GM19463 (cell line): ENCODE measurements at regions not wholly inside any gene's neighbourhood (a gene's known extent, or its start where the extent isn't known, plus 50 kb on each side); places are given as distances from the start of the nearest gene placed in this dataset.

Source experiments
- ATAC-seq: cut with Tn5 transposase; IDR thresholded peaks from one replicate; pipeline ENCODE4 v1.9.1; 2021; ENCODE audit warnings: mild to moderate bottlenecking, moderate library complexity; ENCODE audit not compliant: unreplicated experiment

DNA sequence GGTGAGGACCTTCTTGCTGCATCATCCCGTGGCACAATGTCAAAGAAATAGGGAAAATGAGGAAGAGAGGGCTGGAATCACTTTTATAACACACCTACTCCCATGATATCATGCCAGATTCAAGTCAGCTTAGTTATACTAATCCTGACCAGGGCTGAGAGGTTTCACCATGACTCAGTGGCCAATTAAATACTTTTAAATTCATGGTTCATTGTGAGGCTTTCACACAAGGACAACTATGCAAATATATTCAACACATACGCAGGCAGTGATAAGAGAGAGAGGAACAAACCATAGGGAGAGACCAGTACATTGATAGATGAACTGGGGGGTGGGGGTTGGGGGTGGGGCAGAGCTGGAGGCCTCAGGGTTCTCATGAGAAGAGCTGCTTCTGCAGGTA lies 313.1 kb downstream of the LRFN2 start:
- ATAC-seq: no peak

DNA sequence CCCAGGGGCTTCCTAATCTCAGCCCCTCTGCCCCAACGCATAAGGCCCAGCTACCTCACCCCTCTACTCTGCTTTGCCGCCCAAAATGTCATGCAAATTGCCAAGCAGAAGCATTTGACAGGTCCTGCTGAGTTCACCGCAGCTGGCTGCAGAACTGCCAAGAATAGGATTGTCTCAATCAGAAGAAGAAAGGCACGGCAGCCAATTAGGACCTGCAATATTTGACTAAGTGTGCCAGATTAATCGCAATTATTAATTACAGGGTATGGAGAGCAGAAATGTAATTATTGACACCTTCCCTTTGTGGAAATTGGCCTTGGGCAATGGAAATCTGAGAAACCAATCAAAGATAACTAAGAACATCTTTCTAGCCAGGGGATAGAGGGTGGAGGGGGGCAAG lies 318.6 kb downstream of the LRFN2 start:
- ATAC-seq: no peak

DNA sequence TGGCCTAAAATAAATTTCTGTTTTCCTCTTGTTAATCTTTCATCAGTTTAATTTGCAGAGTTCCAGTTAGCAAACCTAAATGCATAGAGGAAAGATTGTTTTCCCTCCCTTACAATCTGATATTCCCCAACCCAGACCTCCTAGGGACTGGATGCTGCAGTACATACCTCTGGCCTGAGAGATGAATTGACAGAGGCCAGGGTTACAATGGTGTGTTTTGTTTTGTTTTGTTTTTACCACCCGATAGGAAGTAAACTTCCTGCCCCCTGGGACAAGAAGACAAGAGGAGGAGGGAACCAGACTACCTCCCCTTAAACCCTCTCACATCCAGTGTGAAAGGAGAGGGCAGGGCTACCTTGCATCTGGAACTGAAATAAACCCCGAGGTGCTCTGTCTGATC lies 319.0 kb downstream of the LRFN2 start:
- no peak for ATAC-seq

DNA sequence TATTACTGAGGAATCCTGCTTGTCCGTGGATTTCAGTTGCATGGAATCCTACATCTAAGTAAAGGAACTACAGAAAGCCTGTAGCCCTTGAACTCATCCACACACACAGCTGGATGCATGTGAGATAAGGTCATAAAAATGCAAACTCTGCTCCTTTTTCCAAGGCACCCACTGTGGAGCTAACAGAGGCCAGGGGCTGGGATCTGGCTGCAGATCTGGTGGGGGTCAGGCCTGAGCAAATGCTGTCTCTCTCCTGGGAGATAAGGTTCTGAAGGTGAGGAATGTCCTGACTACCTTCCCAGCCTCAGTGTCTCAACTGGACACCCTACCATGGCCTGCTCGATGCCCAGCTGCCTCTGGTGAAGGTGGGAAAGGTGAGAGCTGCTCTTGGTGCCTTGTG lies 321.5 kb downstream of the LRFN2 start:
- ATAC-seq: no peak

DNA sequence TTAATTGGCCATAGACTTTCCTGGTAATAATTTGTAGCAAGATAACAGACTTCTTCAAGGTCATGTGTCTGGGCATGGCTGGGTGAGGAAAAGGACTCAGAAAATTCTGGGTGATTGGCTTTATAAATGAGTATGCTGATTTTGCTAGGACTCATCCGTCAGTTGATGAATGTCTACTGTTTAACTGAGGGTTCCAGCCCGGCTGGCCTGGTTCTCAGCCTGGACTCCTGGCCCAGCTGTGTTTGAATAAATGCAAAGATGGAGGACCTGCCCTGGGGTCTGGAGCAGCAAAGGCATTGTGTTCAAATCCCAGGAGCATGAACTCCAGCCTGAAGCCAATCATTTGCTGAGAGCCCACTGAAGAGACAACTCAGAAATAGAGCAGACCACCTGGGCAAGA lies 323.2 kb downstream of the LRFN2 start:
- ATAC-seq: no peak

DNA sequence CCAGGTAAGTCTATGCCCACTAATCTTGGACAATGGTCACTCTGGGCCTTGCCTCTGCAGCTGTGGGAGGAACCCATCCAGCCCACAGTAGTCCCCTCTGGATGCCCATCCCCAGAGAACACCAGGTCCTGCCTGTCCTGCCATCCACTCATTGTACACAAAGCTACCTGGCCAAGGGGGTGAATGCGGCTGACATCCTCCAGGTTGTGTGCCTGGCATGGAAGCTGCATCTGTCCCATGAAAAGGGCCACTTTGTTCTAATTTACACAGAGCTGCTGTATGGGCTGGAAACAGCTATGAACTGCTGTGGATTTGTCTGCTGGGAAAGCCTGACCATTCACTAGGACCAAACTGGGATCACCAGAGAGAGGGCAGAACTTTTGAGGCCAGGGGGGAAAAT lies 324.8 kb downstream of the LRFN2 start:
- ATAC-seq: no peak

DNA sequence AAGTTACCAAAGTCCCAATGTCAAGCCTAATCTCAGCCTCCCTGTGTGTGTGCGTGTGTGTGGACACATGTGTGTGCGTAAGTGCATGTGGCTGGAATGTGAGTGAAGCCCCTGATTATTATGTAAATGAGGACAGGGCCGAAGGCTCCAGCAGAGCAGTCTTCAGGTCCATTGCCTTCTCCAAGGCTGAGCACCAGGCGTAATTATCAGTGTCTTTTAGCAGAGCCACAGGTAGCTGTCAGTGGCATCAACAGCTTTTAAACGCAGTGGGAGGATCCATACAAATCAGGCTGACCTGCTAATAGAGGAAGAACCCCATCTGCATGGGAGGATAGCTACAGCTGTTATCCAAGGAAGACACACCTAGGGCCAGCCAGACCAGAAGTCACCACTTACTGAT lies 324.3 kb upstream of the MOCS1 start:
- ATAC-seq: no peak

DNA sequence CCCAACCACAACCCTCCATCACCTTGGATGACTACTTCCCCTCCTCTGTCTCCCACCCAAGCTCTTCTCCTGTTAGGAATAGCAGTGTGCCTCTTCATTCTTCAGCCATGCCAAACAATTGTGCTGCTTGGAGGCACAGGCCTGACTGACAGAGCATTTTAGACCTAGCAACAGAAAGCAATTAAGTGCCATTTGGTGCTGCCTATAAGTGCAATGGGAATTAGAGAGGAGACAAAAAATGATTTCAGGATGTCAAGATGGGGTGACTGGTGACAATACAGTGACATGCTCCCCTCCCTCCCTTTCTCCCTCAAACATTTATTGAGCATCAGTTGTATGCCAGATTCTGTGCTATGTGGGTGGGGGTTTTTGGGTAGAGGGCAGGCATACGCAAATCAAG lies 322.6 kb upstream of the MOCS1 start:
- ATAC-seq: no peak

DNA sequence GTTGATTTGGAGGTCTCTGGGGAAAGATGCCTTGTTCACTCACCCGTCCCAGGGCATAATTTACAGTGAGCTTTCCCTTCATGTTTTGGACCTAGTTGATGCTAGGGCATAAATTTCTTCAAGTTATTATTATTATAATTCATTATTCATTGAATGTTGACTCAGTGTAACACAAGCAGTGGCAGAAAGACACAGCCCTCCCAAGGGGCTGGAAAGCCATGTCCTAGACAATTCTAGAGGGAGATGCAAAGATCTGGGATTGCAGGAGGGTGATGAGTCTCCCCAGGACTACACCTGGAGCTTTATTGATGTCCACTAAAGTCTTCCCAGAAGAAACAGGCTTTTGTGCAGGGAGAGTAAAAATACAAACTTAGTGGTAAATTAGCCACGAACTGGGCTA lies 322.0 kb upstream of the MOCS1 start:
- ATAC-seq: no peak

DNA sequence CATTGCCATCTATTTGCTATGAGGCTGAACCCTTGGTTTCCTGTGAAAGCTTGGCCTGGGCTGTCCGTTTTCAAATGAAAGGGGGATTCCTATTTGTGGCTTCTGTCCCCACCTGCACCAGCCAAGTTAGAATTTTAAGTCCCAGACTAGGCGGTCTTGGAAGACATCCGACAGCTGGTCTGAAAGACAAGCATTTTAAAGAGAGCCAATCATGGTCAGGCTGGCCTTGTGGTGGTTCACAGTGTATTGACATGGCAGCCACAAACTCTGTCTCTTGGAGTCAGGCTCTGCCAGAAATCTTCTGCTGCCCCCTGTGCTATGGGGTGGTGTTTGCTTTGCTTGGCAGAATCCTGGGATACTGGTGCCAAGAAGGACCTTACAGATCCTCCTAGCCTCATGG lies 319.2 kb upstream of the MOCS1 start:
- ATAC-seq: no peak

DNA sequence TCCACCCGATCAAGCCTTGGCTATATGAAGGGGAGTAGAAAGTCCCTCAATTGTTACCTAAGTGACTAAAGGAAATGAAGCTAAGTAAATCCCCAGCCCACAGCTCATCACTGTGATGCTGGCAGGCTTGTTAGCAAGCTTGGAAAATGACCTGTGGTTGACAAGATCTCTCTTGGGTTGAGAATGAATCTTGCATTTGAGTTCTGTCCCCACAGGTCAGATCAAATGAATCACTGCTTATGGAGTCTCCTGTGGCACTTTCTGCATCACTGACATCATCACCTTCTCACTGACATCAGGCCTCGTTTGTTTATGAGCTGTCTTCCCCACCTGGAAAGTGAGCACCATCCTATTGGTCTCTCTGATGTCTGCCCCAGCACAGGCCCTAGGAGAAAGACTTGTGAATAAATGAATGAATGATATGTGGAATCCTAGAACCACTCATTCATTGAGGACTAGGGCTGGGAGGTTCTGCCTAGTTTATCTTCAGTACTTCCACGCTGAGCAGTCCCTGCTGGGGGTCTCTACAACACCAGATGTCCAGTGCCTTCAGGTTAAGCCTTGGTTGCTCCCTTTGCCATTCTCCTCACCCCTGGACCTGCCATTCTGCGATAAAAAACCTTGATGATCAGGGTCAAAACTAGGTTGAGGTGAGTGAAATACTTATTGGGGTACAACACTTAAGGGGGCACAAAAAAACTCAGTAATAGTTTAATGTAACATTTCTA lies 318.4 kb upstream of the MOCS1 start:
- ATAC-seq: no peak

DNA sequence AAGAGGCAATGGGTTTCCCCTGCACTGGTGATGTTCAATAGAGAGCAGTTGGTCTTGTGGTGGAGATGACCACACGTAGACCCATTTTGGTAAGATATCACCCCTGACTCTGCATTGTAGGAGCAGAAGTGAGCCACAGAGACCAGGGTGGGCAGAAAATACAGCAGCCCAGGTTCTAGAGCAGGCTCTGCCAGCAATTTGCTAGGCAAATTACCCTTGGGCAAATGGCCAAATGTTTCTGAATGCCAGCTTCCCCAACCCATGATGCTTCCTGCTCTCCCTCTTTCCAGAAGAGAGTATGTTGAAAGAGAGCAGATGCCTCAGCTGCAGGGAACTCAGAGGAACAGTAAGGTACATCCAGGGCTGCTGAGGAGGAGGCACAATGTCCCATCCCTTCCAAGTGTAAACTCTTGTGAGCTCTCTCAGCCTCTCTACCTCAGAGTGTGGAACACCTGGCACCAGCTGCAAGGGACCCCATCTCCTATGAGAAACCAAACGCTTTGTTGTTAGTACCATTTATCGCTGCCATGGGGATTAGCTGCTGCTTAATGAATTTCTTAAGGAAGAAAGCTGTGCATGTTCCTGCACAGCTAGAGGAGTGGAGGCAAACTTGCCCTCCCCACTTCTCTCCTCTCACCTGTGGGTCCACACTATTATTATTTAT lies 317.5 kb upstream of the MOCS1 start:
- peak; percentile 57 for ATAC-seq

DNA sequence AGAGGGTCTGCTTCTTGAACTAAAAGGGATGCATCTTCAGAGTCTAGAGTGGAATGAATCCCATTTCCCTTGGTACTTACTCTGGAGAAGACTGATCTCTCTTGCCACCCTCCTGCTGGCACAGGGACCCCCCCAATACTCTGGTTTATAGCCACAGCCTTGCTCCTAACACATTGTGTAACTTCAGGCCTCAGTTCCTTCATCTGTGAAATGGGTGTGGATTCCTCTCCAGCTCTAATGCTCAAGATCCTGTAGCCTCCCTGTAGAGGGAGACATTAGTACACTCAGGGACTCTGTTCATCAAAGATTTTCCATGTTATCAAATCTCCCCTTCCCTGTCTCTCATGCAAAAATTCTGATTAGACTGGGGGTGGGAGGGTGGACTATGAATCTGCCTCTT lies 315.7 kb upstream of the MOCS1 start:
- ATAC-seq: no peak

DNA sequence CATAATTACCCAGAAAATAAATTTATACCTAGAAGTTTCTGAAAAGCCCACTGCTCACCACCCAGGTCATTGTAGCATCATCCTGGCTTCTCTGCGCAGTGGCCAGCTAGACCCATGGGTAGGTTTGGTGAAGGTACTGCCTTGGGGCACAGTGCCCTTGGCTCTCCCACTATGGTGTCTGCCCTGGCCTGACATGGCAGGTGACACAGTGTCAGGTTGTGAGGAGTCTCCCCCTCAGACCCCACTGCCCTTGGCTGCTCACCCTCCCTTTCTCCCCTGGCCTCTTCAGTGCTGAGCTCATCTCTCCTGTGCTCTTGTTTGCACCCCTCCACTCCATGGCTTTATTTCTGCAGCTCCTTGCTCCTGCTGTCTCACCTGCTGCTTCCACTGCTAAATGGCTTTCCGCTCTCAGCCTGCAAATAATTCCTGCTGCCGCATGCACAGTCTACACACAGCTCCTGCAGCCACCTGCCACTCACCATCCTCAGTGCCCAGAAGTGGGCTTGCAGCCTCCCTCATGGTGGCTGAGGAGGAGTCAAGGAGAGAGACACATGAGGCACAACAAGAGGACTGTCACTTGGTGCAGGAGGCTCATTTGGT lies 313.4 kb upstream of the MOCS1 start:
- ATAC-seq: no peak

DNA sequence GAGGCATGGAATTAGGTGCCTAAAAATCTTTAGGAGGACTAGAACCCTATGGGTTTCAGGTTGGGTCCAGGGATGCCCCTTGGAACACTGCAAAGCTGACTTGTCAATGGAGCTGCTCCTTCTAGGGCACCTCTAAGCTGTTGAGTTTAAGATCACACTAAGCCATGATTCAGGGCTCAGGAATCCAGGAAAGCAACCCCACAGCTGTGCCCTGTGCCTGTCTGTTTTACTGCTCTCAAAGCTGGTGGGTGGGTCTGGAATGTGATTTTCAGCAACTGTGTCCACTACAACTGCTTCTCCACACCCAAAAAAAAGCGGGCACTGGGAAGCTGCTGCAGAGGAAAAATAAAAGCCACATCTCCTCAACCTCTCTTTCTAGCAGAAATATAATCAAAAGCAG lies 310.4 kb upstream of the MOCS1 start:
- ATAC-seq: no peak

DNA sequence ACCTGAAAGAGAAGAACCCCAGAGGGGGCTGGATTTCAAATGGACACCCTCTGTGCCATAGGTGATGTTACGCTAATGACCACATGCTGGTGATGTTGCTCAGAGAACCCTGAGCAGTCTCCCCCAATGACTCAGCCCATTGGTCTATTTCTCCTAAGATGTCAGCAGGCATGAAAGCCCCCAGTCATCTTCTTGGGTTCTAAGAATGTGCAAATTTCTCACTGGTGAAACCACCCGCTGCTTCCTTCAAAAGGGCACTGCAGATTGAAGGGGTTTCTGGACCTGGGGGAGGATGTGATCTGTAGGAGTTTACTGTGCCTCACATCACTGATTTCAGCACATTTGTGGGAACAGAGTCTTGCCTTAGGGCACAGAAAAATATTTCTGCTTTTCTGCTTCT lies 298.4 kb upstream of the MOCS1 start:
- ATAC-seq: no peak

DNA sequence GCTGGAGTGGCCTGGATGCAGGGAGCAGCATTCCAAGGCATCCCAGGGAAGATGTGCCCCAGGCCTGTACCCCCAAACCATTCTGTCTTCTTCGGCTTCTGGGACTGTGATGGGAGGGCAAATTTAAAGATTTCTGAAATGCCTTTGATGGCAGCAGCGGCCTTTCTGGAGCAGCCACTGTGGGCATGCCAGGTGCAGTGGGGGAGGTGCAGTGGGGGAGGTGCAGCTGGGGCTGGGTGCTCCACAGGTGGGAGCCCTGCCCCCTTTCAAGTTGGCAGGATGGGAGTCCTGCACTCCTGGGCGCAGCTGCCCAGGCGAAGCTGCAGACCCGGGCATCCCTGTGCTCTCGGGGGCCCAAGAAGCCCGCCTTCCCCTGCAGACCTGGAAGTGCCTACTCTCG lies 293.5 kb upstream of the MOCS1 start:
- no peak for ATAC-seq

DNA sequence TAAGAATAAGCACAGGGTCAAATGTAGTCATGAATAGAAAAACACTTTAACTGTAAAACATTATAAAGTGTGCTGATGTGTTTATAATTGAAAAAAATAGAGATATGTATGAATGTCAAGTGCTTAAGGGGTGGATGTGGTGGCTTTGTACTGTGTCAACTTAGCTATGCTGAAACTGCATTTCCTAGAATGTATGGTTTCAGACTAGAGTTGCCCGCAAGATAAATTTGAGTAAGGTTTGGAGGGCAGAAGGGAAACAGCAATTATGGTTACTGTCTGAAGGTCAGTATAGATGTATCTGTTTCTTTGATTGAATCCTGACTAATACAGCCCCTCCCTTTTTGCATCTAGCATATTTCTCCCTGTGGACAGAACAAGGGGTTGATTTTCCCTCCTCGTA lies 288.1 kb upstream of the MOCS1 start:
- ATAC-seq: no peak

DNA sequence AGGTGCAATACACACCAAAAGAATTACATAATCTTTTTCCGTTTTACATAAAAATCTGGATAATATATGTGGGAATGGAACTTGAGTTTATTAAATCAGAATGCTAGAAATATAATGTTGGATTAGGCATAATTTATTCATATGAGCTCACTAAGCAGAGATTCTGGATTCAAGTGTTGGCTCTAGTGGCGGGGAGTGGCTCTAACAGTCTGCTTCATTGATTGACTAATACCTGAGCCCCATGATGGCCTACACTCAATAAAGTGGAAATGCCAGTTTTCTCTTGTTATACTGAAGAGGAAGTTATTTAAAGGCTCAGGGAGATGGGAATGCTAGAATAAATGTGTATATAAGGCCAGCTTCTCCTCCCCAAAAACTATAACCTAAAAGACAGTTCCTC lies 285.5 kb upstream of the MOCS1 start:
- ATAC-seq: no peak

DNA sequence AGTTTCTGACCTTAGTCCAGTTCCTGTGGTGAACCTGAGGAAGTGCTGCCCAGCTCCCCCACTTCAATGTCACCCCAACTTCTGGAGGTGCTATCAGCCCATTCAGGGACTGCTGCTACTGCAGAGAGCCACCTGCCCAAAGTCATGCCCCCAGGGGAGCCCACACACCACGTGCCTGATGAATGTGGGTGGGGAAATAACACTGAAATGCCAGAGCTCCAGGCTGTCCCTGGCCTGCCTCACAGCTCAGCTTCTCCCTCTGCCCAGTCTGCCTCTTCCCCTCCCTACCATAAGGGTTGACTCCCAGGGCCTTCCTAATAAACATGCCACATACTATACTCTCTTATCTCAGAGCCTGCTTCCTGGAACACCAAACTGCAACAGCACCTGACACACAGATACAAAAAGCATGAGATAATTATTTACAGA lies 276.4 kb upstream of the MOCS1 start:
- ATAC-seq: no peak

DNA sequence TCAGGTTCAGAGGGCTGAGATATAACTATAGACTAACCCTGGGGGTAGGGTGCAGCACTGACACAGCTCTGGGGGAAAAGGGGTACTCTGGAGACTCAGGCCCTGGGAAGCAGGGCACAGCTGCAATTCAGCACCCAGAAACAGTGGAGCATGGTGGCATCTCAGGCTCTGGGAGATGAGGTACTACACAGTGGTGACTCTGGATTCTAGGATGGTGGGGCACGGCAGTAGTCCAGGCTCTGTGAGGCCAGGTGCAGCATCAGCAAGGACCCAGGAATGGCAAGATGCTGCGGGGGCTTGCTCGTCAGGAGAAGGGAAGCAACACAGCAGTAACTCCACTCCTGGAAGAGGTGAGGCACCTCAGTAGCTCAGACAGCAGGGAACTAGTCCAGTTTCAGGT lies 271.5 kb upstream of the MOCS1 start:
- ATAC-seq: no peak

DNA sequence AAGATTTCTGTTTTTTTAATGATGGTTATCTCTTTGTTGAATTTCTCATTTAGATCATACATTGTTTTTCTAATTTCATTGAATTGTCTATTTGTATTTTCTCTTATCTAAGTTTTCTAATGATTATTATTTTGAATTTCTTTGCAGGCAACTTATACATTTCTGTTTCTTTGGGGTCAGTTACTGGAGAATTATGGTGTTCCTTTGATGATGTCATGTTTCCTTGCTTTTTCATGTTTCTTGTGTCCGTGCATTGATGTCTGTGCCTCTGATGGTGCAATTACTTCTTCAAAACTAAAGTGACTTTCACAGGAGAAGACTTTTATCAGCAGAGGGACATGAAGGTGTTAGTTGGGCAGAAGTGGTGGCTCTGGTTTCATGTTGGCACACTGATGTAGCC lies 270.7 kb upstream of the MOCS1 start:
- no peak for ATAC-seq

DNA sequence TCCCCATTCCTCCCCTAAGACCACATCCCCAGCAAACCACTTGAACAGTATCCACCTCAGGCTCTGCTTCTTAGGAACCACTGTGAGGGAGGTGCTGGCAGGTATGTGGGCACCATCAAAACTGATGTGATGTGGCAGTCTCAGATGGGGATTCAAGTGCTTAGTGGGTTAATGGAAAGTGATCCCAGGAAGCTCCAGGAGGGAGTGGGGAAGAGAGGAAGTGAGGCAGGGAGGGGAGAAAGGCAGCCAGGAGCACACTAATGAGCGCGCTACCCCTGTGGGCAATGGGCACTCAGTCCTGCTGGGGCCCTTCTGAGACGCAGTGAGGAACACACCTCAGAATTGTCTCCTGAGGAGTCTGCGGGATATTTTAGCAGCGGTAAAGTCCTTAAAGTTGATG lies 263.1 kb upstream of the MOCS1 start:
- no peak for ATAC-seq
